ENCODE measurements at regions not wholly inside any gene's neighbourhood (a gene's known extent, or its start where the extent isn't known, plus 50 kb on each side); places are given as distances from the start of the nearest gene placed in this dataset.
"Not testable (repeated sequence)": the region's sequence is repeated elsewhere in the genome, so short reads cannot be mapped to it uniquely, and the experiment has no call there.

- not testable (repeated sequence) for TF ChIP-seq CTCF, EZH2phosphoT487 (IDR thresholded peaks at IDR 0.05)
Observed at GRCh38 chr6:133795051-133795450, 93.9 kb upstream of the TCF21 start.

Data from neural progenitor cell (in vitro differentiated cells).